Lower leg skin (tissue), 4 donors: ENCODE measurements at regions not wholly inside any gene's neighbourhood (a gene's known extent, or its start where the extent isn't known, plus 50 kb on each side); places are given as distances from the start of the nearest gene placed in this dataset.
"Not testable (repeated sequence)": the region's sequence is repeated elsewhere in the genome, so short reads cannot be mapped to it uniquely, and the experiment has no call there.

ENCODE experiments used
- DNase-seq, 2 donors: peaks; one replicate each; pipeline ENCODE4 v3.0.0-alpha.2; 2019; ENCODE audit warnings: low spot score in 2 of 2
- H3K4me3 ChIP-seq: fragments of 200-600 bp; sonication (generic); 2 replicates; pipeline ENCODE4 v1.5.1; 2017; ENCODE audit warnings: mild to moderate bottlenecking, low read depth; ENCODE audit not compliant: poor library complexity, severe bottlenecking
- CTCF ChIP-seq, 3 donors: fragments of 450-650 bp; IDR thresholded peaks; one replicate each; pipeline ENCODE4 v1.5.1; 2016; ENCODE audit warnings: antibody characterized with exemption in 3 of 3, mild to moderate bottlenecking in 3 of 3, moderate library complexity in 2 of 3
- POLR2A ChIP-seq, 2 donors: fragments of 450-650 bp; IDR thresholded peaks; one replicate each; pipeline ENCODE4 v1.6.1; 2016 to 2017; ENCODE audit warnings: antibody characterized with exemption in 2 of 2, mild to moderate bottlenecking in 1 of 2, moderate library complexity in 1 of 2
- WGBS, 2 donors: methylation state at CpG; one replicate each; pipeline ENCODE4 v1.1.5; 2018; 5-methylcytosine and 5-hydroxymethylcytosine counted together
- intact Hi-C: fragments of 100-400 bp; cut with DNase I; formaldehyde crosslinking; loops from one replicate; pipeline ENCODE4 v1.15.0; 2023; ENCODE audit warnings: low total_unique reads

GRCh38 chr5:91777671-91778070, 394.6 kb upstream of the ARRDC3 start:
- WGBS, 2 donors: 51 to 60% methylated on average over 2 of the region's 2 CpGs
- H3K4me3 ChIP-seq: no peak overlapping the region
- DNase-seq: no peak
- TF ChIP-seq POLR2A (IDR thresholded peaks at IDR 0.05) (no peak), CTCF (IDR thresholded peaks at IDR 0.05) (no peak)
- intact Hi-C loops: no loop called here

GRCh38 chr5:91776249-91776648, 393.1 kb upstream of the ARRDC3 start:
- no peak overlapping the region for H3K4me3 ChIP-seq
- no peak for DNase-seq
- intact Hi-C loops: no loop called here
- TF ChIP-seq POLR2A (IDR thresholded peaks at IDR 0.05) (no peak), CTCF (IDR thresholded peaks at IDR 0.05) (no peak)
- 82% methylated on average over 2 of the region's 2 CpGs for WGBS, 2 donors

GRCh38 chr5:91770400-91770799, 387.3 kb upstream of the ARRDC3 start:
- no peak overlapping the region for H3K4me3 ChIP-seq
- TF ChIP-seq CTCF (IDR thresholded peaks at IDR 0.05): no peak
- no peak for TF ChIP-seq POLR2A (IDR thresholded peaks at IDR 0.05)
- intact Hi-C loops: no loop called here
- DNase-seq: no peak
- WGBS, 2 donors: 86 to 93% methylated on average over 2 of the region's 2 CpGs

- DNase-seq, H3K4me3 ChIP-seq, intact Hi-C loops: not testable (repeated sequence)
- 89% methylated on average over 4 of the region's 4 CpGs for WGBS, 2 donors
Measured at GRCh38 chr5:91757383-91757782, 374.3 kb upstream of the ARRDC3 start.

- 73 to 82% methylated on average over 1 of the region's 1 CpG for WGBS, 2 donors
Measured at GRCh38 chr5:91754990-91755389, 371.9 kb upstream of the ARRDC3 start.

GRCh38 chr5:91744470-91744869, 361.4 kb upstream of the ARRDC3 start:
- H3K4me3 ChIP-seq, intact Hi-C loops, DNase-seq: not testable (repeated sequence)
- WGBS, 2 donors: 81 to 89% methylated on average over 5 of the region's 5 CpGs

More at GRCh38 chr5:91754990-91755389, 371.9 kb upstream of the ARRDC3 start:
- TF ChIP-seq POLR2A (IDR thresholded peaks at IDR 0.05) (no peak), CTCF (IDR thresholded peaks at IDR 0.05) (no peak)
- H3K4me3 ChIP-seq: no peak overlapping the region
- no peak for DNase-seq
- intact Hi-C loops: no loop called here

GRCh38 chr5:91742550-91742949, 359.4 kb upstream of the ARRDC3 start:
- DNase-seq: no peak
- H3K4me3 ChIP-seq: no peak overlapping the region
- intact Hi-C loops: no loop called here
- 61 to 71% methylated on average over 3 of the region's 3 CpGs for WGBS, 2 donors
- TF ChIP-seq CTCF (IDR thresholded peaks at IDR 0.05): no peak
- no peak for TF ChIP-seq POLR2A (IDR thresholded peaks at IDR 0.05)
